HFF-Myc (cell line): ENCODE measurements at regions not wholly inside any gene's neighbourhood (a gene's known extent, or its start where the extent isn't known, plus 50 kb on each side); places are given as distances from the start of the nearest gene placed in this dataset.

ENCODE experiments used
- DNase-seq: peaks from one replicate; pipeline ENCODE4 v3.0.0-alpha.2; 2011; ENCODE audit warnings: low read depth; ENCODE audit errors: extremely low read depth
- H3K4me3 ChIP-seq: replicated peaks from 2 replicates; pipeline ENCODE4 v1.5.1; 2011; ENCODE audit warnings: low read depth, mild to moderate bottlenecking, control low read depth, low read length
- TF ChIP-seq, protein P1 (sequence below): IDR thresholded peaks from 2 replicates; pipeline ENCODE4 v1.5.1; 2012; ENCODE audit warnings: mild to moderate bottlenecking, low read depth, low read length, control low read depth; ENCODE audit errors: missing control alignments

DNA sequence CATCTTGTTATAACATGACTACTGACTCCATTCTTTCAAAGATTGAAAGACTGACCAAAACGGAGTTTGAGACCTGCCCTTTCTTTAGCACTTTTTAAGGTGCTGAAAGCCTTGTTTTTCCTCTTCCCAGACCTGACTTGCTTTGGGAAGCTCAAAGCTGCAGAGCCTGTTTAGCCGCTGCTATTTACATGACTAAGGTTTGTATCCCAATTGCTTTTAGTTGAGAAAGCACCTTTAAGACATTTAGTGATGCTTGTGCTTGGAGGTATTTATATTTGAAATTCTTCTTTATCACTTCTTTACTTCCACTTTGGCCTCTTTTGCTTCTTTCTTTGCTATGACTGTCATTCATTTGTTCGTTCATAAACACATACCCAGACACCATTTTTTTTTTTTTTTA is 182.6 kb upstream of the ELL2 start:
- DNase-seq, result no peak
- TF ChIP-seq, protein P1, sequence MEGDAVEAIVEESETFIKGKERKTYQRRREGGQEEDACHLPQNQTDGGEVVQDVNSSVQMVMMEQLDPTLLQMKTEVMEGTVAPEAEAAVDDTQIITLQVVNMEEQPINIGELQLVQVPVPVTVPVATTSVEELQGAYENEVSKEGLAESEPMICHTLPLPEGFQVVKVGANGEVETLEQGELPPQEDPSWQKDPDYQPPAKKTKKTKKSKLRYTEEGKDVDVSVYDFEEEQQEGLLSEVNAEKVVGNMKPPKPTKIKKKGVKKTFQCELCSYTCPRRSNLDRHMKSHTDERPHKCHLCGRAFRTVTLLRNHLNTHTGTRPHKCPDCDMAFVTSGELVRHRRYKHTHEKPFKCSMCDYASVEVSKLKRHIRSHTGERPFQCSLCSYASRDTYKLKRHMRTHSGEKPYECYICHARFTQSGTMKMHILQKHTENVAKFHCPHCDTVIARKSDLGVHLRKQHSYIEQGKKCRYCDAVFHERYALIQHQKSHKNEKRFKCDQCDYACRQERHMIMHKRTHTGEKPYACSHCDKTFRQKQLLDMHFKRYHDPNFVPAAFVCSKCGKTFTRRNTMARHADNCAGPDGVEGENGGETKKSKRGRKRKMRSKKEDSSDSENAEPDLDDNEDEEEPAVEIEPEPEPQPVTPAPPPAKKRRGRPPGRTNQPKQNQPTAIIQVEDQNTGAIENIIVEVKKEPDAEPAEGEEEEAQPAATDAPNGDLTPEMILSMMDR, result no peak
- H3K4me3 ChIP-seq, result no peak overlapping the region

DNA sequence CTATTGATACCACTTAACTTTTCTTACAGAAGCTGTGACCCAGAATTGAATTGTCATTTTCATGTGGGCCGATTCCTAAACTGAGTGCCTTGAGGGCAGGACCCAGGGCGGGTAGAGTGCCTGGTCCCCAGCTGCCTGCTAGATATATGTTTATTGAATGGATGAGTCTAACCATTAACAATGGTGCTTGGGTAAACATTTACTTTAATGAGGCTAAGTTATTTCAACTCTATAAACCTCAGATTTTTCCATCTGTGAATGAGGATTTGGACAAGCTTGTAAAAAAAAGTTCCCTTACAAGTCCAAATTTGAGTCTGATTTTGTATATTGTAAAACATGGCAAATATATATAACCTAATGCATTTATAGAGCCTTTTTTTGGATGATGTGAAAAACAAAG is 181.8 kb upstream of the ELL2 start:
- peak; percentile 32 for DNase-seq
- TF ChIP-seq, protein P1, result no peak
- H3K4me3 ChIP-seq, result no peak overlapping the region

DNA sequence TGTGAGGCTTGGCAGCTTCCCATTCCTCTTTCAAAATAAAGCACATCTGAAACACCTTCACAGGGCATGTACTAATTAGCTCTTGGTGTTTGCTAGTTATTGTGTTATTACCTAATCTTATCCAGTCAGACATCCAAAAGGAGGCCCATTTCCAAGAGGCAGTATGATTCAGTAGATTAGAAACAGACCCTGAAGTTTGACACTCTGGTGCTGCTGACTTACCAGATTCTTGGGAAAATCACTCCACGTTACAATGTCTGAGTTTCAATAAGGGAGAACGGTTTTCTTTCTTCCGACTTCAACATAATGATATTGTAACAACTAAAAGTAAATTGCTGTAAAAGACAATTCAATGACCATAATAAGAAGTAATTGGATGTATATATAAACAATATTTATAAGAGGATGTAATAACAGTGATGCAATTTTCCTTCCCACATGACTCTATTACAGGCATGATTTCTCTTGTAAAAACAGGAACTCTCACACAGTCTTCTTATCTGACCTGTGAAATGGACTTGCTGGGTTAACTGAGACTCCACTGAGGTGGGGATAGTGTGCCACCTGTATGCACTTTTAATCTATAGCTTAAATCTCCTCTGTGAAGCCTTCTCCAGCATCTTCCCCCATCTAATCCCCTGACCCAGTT is 181.3 kb upstream of the ELL2 start:
- peak; percentile 75 for DNase-seq
- H3K4me3 ChIP-seq, result no peak overlapping the region
- TF ChIP-seq, protein P1, result no peak

DNA sequence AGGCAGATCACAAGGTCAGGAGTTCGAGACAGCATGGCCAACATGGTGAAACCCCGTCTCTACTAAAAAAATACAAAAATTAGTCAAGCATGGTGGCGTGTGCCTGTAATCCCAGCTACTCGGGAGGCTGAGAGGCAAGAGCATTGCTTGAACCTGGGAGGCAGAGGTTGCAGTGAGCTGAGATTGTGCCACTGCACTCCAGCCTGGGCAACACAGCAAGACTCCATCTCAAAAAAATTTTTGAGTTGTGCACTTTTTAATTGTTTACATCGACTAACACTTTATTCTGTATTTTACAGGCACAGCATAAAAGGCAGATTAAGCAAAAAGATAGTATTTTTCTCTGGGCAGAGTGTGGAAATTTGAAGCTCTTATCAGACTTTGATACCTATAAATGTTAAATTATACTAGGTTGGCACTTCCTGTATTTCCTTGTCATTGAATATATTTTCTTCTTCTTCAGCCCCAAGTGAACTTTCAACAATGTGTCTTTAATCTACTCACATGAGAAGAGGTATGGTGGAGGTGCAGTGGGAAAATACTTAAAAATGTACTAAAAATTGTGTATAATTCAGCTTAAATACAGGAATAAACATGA is 180.6 kb upstream of the ELL2 start:
- no peak for DNase-seq
- TF ChIP-seq, protein P1, result no peak
- H3K4me3 ChIP-seq, result no peak overlapping the region

DNA sequence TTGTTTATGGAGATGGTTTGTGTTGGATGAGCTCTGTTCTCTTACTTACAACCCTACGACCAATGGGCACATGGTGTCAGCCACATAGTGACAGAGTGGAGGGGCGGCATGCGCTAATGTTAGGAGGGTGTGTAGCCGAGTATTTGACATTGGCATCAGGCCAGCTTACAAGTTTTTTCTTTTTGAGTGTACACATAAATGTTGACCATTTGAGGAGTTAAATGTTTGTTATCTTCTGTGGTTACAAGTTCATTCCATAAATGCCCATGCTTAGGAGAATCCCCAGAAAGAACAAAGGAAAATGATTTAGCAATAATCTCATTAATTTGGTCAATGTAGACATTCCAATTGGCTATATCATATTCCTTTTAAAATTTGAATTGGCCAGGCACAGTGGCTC is 180.1 kb upstream of the ELL2 start:
- no peak overlapping the region for H3K4me3 ChIP-seq
- TF ChIP-seq, protein P1, result no peak
- DNase-seq, result no peak

DNA sequence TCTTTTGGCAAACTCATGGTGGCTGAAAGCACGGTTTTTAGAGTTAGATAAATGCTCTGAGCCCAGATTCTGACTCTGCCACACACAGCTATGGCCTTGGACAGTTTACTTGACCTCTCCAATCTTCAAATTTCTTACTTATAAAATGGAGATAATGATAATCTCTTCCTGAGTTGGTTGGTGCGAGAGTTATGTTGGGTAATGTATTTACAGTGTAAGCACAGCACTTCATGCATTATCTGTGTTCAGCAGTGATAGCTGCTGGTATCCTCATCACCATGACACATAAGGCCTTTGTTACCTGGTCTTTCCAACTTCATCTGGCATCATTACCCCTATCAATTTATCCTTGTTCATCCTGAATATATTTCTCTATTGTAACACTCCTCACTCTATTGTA is 178.8 kb upstream of the ELL2 start:
- no peak for DNase-seq
- TF ChIP-seq, protein P1, result no peak
- H3K4me3 ChIP-seq, result no peak overlapping the region
